Temporal lobe (tissue), 1 donor: ENCODE measurements at regions not wholly inside any gene's neighbourhood (a gene's known extent, or its start where the extent isn't known, plus 50 kb on each side); places are given as distances from the start of the nearest gene placed in this dataset. TPM values are rescaled to one million over a fixed set of nuclear protein-coding genes. Genes with fewer than 3 reads are reported as not detected.

Experiments
- small RNA-seq: library from RNA; depleted of rRNA; stranded (forward); fragments of <200 nt; gene quantifications from one replicate; pipeline ENCODE3, GENCODE V24; 2014; ENCODE audit warnings: low replicate concordance

Small RNA genes in the stretch of these regions (small RNA-seq; reads per million reads assigned to genes)
- not detected for gene RF00019
